B cell (primary cell): ENCODE measurements at regions not wholly inside any gene's neighbourhood (a gene's known extent, or its start where the extent isn't known, plus 50 kb on each side); places are given as distances from the start of the nearest gene placed in this dataset.

Source experiments
- EZH2 ChIP-seq: IDR thresholded peaks from 2 replicates; pipeline ENCODE4 v1.6.1; 2012; ENCODE audit warnings: borderline replicate concordance, low read depth, mild to moderate bottlenecking, moderate library complexity, low read length; ENCODE audit not compliant: insufficient read depth, poor library complexity, severe bottlenecking
- TF ChIP-seq, protein P1 (sequence below): fragments of 200-600 bp; IDR thresholded peaks from one replicate; pipeline ENCODE4 v1.8.0; 2022; ENCODE audit warnings: antibody characterized with exemption, mild to moderate bottlenecking

- TF ChIP-seq, protein P1, sequence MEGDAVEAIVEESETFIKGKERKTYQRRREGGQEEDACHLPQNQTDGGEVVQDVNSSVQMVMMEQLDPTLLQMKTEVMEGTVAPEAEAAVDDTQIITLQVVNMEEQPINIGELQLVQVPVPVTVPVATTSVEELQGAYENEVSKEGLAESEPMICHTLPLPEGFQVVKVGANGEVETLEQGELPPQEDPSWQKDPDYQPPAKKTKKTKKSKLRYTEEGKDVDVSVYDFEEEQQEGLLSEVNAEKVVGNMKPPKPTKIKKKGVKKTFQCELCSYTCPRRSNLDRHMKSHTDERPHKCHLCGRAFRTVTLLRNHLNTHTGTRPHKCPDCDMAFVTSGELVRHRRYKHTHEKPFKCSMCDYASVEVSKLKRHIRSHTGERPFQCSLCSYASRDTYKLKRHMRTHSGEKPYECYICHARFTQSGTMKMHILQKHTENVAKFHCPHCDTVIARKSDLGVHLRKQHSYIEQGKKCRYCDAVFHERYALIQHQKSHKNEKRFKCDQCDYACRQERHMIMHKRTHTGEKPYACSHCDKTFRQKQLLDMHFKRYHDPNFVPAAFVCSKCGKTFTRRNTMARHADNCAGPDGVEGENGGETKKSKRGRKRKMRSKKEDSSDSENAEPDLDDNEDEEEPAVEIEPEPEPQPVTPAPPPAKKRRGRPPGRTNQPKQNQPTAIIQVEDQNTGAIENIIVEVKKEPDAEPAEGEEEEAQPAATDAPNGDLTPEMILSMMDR: no peak
- no peak for TF ChIP-seq EZH2
Observed at GRCh38 chr21:9837946-9838737, 683.2 kb upstream of the TPTE start.
